WTC11 (cell line): ENCODE measurements at regions not wholly inside any gene's neighbourhood (a gene's known extent, or its start where the extent isn't known, plus 50 kb on each side); places are given as distances from the start of the nearest gene placed in this dataset.
"Not testable (repeated sequence)": the region's sequence is repeated elsewhere in the genome, so short reads cannot be mapped to it uniquely, and the experiment has no call there.

ENCODE experiments used
- ATAC-seq: fragments of 200-7000 bp; cut with Tn5 transposase; 2 replicates; pipeline ENCODE4 v1.10.0; 2021; ENCODE audit warnings: mild to moderate bottlenecking, moderate library complexity
- CTCF ChIA-PET: fragments of 300-600 bp; sonication (Branson Sonifier 250); formaldehyde crosslinking; loops from one replicate; lab custom pipeline; 2021; ENCODE audit warnings: antibody characterized with exemption; lab: Charles Lee
- POLR2A ChIA-PET: fragments of 350-600 bp; sonication (Branson Sonifier 250); formaldehyde crosslinking; loops from one replicate; lab custom pipeline; 2021; ENCODE audit warnings: antibody characterized with exemption; lab: Charles Lee
- DNase-seq: peaks from one replicate; pipeline ENCODE4 v3.0.0; 2021; ENCODE audit warnings: low spot score
- H3K27ac Mint-ChIP-seq: 2 replicates; pipeline ENCODE4 v1.8.0; 2021; ENCODE audit warnings: mixed read lengths
- H3K27me3 Mint-ChIP-seq: 2 replicates; pipeline ENCODE4 v1.8.0; 2021; ENCODE audit warnings: low read depth, mild to moderate bottlenecking, moderate library complexity, mixed read lengths
- H3K36me3 Mint-ChIP-seq: 2 replicates; pipeline ENCODE4 v1.8.0; 2021; ENCODE audit warnings: mixed read lengths
- H3K4me1 Mint-ChIP-seq: 2 replicates; pipeline ENCODE4 v1.8.0; 2022; ENCODE audit warnings: mixed read lengths
- H3K4me3 Mint-ChIP-seq: 2 replicates; pipeline ENCODE4 v1.8.0; 2021; ENCODE audit warnings: mild to moderate bottlenecking, moderate library complexity, mixed read lengths
- H3K9me3 Mint-ChIP-seq: 2 replicates; pipeline ENCODE4 v1.8.0; 2021; ENCODE audit warnings: mixed read lengths
- CREB1 ChIP-seq: sonication (generic); formaldehyde crosslinking; IDR thresholded peaks from 2 replicates; pipeline ENCODE4 v1.8.0; 2023; ENCODE audit warnings: mild to moderate bottlenecking, missing genetic modification reagents
- ELF4 ChIP-seq: sonication (generic); formaldehyde crosslinking; IDR thresholded peaks from 2 replicates; pipeline ENCODE4 v1.8.1; 2022; ENCODE audit warnings: low read depth, mild to moderate bottlenecking, moderate library complexity, missing genetic modification reagents
- HMGA2 ChIP-seq: fragments of 250-450 bp; sonication (Bioruptor Pico); IDR thresholded peaks from 2 replicates; pipeline ENCODE4 v1.4.0; 2021; ENCODE audit warnings: mild to moderate bottlenecking, moderate library complexity
- NR2C2 ChIP-seq: sonication (generic); formaldehyde crosslinking; IDR thresholded peaks from 2 replicates; pipeline ENCODE4 v1.8.0; 2022; ENCODE audit warnings: mild to moderate bottlenecking, missing genetic modification reagents
- PRRX2 ChIP-seq: fragments of 250-450 bp; sonication (Bioruptor Pico); IDR thresholded peaks from 2 replicates; pipeline ENCODE4 v1.8.0; 2021; ENCODE audit warnings: mild to moderate bottlenecking
- TCF7 ChIP-seq: sonication (generic); formaldehyde crosslinking; IDR thresholded peaks from 2 replicates; pipeline ENCODE4 v1.8.0; 2022; ENCODE audit warnings: mild to moderate bottlenecking, low read depth, missing genetic modification reagents, moderate library complexity
- TEAD1 ChIP-seq: sonication (generic); formaldehyde crosslinking; IDR thresholded peaks from 2 replicates; pipeline ENCODE4 v1.8.0; 2022; ENCODE audit warnings: mild to moderate bottlenecking, missing genetic modification reagents
- ZBTB21 ChIP-seq: sonication (generic); formaldehyde crosslinking; IDR thresholded peaks from 2 replicates; pipeline ENCODE4 v1.8.1; 2023; ENCODE audit warnings: mild to moderate bottlenecking, missing genetic modification reagents, borderline replicate concordance
- ZNF232 ChIP-seq: sonication (generic); formaldehyde crosslinking; IDR thresholded peaks from 2 replicates; pipeline ENCODE4 v1.8.0; 2022; ENCODE audit warnings: mild to moderate bottlenecking, missing genetic modification reagents
- TF ChIP-seq, protein P1 (sequence below): fragments of 250-450 bp; sonication (Bioruptor Pico); IDR thresholded peaks from 2 replicates; pipeline ENCODE4 v1.8.0; 2021; ENCODE audit warnings: mild to moderate bottlenecking
- TF ChIP-seq, protein P2 (sequence below): sonication (generic); formaldehyde crosslinking; IDR thresholded peaks from 2 replicates; pipeline ENCODE4 v1.8.1; 2022; ENCODE audit warnings: missing genetic modification reagents, borderline replicate concordance
- TF ChIP-seq, protein P3 (sequence below): sonication (generic); formaldehyde crosslinking; IDR thresholded peaks from 2 replicates; pipeline ENCODE4 v1.8.1; 2022; ENCODE audit warnings: mild to moderate bottlenecking, moderate library complexity, missing genetic modification reagents
- TF ChIP-seq, protein P4 (sequence below): fragments of 250-450 bp; sonication (Bioruptor Pico); IDR thresholded peaks from 2 replicates; pipeline ENCODE4 v2.1.2; 2022; ENCODE audit warnings: mild to moderate bottlenecking, moderate library complexity
- TF ChIP-seq, protein P5 (sequence below): sonication (generic); formaldehyde crosslinking; IDR thresholded peaks from 2 replicates; pipeline ENCODE4 v1.8.1; 2023; ENCODE audit warnings: mild to moderate bottlenecking, missing genetic modification reagents, moderate library complexity

DNA sequence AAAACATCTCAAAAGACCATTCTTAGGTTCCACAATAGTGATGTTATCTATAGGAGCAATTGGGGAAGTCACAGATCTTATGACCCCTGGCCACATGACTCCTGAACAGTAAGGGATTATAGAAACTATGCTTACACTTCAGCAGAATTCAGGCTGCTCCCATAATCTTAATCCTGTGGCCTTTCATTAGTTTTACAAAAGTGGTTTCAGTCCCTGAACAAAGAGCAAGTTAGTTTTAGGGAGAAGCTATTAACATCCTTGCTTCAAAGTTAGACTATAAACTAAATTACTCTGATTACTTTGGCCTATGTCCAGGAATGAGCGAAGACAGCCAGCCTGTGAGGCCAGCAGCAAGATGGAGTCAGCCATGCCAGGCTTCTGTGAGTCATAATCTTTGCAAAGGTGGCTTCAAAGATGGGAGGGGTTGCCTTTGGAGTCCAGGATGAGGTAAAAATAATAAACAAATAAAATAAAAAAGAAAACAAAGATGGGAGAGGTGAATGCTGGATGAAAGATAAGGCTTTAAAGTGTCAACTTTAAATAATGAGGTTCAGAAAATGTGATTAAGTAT lies 168.7 kb upstream of the NDUFV2 start:
- Mint-ChIP-seq H3K27me3 (peaks cover 14% of the 10 kb centered on the region), H3K4me1 (peaks cover 50% of the 10 kb centered on the region), H3K4me3 (no peak overlapping the region), H3K9me3 (peaks cover 48% of the 10 kb centered on the region), H3K27ac (no peak overlapping the region)
- no peak for ATAC-seq
- POLR2A ChIA-PET = no interaction called here
- CTCF ChIA-PET = no interaction called here
- no peak for DNase-seq
- TF ChIP-seq, protein P1, sequence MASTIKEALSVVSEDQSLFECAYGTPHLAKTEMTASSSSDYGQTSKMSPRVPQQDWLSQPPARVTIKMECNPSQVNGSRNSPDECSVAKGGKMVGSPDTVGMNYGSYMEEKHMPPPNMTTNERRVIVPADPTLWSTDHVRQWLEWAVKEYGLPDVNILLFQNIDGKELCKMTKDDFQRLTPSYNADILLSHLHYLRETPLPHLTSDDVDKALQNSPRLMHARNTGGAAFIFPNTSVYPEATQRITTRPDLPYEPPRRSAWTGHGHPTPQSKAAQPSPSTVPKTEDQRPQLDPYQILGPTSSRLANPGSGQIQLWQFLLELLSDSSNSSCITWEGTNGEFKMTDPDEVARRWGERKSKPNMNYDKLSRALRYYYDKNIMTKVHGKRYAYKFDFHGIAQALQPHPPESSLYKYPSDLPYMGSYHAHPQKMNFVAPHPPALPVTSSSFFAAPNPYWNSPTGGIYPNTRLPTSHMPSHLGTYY (CRISPR knock-in tag) = no peak
- TF ChIP-seq ELF4 (CRISPR knock-in tag) = no peak
- no peak for TF ChIP-seq ZBTB21
- TF ChIP-seq, protein P2, sequence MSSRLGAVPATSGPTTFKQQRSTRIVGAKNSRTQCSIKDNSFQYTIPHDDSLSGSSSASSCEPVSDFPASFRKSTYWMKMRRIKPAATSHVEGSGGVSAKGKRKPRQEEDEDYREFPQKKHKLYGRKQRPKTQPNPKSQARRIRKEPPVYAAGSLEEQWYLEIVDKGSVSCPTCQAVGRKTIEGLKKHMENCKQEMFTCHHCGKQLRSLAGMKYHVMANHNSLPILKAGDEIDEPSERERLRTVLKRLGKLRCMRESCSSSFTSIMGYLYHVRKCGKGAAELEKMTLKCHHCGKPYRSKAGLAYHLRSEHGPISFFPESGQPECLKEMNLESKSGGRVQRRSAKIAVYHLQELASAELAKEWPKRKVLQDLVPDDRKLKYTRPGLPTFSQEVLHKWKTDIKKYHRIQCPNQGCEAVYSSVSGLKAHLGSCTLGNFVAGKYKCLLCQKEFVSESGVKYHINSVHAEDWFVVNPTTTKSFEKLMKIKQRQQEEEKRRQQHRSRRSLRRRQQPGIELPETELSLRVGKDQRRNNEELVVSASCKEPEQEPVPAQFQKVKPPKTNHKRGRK = no peak
- TF ChIP-seq HMGA2 (CRISPR knock-in tag) = no peak
- TF ChIP-seq, all 79 proteins: peak for 0
- H3K36me3 Mint-ChIP-seq = peaks cover 51% of the 10 kb centered on the region

DNA sequence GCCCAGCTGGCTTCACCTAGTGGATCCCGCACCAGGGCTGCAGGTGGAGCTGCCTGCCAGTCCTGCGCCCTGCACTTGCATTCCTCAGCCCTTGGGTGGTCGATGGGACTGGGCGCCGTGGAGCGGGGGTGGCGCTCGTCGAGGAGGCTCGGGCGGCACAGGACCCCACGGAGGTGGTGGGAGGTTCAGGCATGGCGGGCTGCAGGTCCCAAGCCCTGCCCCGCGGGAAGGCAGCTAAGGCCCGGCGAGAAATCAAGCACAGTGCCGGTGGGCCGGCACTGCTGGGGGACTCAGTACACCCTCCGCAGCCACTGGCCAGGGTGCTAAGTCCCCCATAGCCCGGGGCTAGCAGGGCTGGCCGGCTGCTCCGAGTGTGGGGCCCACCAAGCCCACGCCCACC lies 167.2 kb upstream of the NDUFV2 start:
- peaks cover 36% of the 10 kb centered on the region for H3K36me3 Mint-ChIP-seq
- H3K4me3 Mint-ChIP-seq, ATAC-seq, DNase-seq, POLR2A ChIA-PET, H3K27ac Mint-ChIP-seq, H3K27me3 Mint-ChIP-seq, CTCF ChIA-PET: not testable (repeated sequence)
- peaks cover 32% of the 10 kb centered on the region for H3K9me3 Mint-ChIP-seq
- peaks cover 61% of the 10 kb centered on the region for H3K4me1 Mint-ChIP-seq

DNA sequence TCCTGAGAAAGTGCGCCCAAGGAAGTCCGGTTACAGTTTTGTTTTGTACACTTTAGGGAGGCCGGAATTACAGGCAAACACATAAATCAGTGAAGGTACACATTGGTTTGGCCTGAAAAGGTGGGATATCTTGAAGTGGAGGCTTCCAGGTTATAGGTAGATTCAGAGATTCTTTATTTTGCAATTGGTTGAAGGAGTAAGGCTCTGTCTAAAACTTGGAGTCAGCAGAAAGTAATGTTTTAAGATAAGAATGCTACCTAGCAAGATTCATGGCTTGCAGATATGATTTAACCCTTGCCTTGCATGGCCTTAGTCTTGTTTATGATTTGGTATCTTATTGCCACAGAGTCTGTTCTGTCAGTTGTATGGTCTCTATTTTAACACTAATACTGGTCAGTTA lies 165.9 kb upstream of the NDUFV2 start:
- TF ChIP-seq NR2C2 (CRISPR knock-in tag) (no peak), PRRX2 (CRISPR knock-in tag) (no peak), TEAD1 (CRISPR knock-in tag) (no peak), CREB1 (CRISPR knock-in tag) (no peak), ZNF232 (CRISPR knock-in tag) (no peak), TCF7 (no peak)
- TF ChIP-seq, protein P3, sequence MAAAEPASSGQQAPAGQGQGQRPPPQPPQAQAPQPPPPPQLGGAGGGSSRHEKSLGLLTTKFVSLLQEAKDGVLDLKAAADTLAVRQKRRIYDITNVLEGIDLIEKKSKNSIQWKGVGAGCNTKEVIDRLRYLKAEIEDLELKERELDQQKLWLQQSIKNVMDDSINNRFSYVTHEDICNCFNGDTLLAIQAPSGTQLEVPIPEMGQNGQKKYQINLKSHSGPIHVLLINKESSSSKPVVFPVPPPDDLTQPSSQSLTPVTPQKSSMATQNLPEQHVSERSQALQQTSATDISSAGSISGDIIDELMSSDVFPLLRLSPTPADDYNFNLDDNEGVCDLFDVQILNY (CRISPR knock-in tag) = no peak
- TF ChIP-seq, protein P4, sequence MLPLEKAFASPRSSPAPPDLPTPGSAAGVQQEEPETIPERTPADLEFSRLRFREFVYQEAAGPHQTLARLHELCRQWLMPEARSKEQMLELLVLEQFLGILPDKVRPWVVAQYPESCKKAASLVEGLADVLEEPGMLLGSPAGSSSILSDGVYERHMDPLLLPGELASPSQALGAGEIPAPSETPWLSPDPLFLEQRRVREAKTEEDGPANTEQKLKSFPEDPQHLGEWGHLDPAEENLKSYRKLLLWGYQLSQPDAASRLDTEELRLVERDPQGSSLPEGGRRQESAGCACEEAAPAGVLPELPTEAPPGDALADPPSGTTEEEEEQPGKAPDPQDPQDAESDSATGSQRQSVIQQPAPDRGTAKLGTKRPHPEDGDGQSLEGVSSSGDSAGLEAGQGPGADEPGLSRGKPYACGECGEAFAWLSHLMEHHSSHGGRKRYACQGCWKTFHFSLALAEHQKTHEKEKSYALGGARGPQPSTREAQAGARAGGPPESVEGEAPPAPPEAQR (CRISPR knock-in tag) = no peak
- TF ChIP-seq, protein P5, sequence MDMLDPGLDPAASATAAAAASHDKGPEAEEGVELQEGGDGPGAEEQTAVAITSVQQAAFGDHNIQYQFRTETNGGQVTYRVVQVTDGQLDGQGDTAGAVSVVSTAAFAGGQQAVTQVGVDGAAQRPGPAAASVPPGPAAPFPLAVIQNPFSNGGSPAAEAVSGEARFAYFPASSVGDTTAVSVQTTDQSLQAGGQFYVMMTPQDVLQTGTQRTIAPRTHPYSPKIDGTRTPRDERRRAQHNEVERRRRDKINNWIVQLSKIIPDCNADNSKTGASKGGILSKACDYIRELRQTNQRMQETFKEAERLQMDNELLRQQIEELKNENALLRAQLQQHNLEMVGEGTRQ (CRISPR knock-in tag) = no peak
- H3K27ac Mint-ChIP-seq = peak overlapping the region; percentile 94
- POLR2A ChIA-PET = no interaction called here
- no peak for ATAC-seq
- DNase-seq = no peak
- H3K4me3 Mint-ChIP-seq = no peak overlapping the region
- H3K4me1 Mint-ChIP-seq = peaks cover 60% of the 10 kb centered on the region
- peaks cover 29% of the 10 kb centered on the region for H3K36me3 Mint-ChIP-seq
- peaks cover 10% of the 10 kb centered on the region; the same call in 1 of the 2 replicates for H3K27me3 Mint-ChIP-seq
- CTCF ChIA-PET = no interaction called here
- H3K9me3 Mint-ChIP-seq = peaks cover 27% of the 10 kb centered on the region
